Endothelial cell of umbilical vein (primary cell): ENCODE measurements at regions not wholly inside any gene's neighbourhood (a gene's known extent, or its start where the extent isn't known, plus 50 kb on each side); places are given as distances from the start of the nearest gene placed in this dataset.

ENCODE experiments used
- BruUV-seq: library from RNA; stranded (reverse); fragments of 400-500 nt; replicated peaks from 2 replicates; lab custom pipeline; 2021; lab: Mats Ljungman, UMichigan
- CTCF ChIA-PET: fragments of 300-600, 350-600 bp; sonication (Branson Sonifier 250); formaldehyde crosslinking; loops from one replicate; lab custom pipeline; 2021; ENCODE audit warnings: antibody characterized with exemption, inconsistent platforms; lab: Charles Lee
- POLR2A ChIA-PET: fragments of 300-600, 350-600 bp; sonication (Branson Sonifier 250); formaldehyde crosslinking; loops from one replicate; lab custom pipeline; 2021; ENCODE audit warnings: antibody characterized with exemption, inconsistent platforms; lab: Charles Lee
- DNase-seq: peaks from one replicate; pipeline ENCODE4 v3.0.0-alpha.2; 2011; ENCODE audit warnings: low read depth, low spot score
- FAIRE-seq: peaks from 2 replicates; lab custom pipeline; 2011; peaks lifted over from hg19 to GRCh38; lab: Jason Lieb, UNC
- H2AFZ ChIP-seq: 2 replicates; pipeline ENCODE4 v1.6.0; 2012; ENCODE audit warnings: low read depth, low read length, control low read depth, inconsistent platforms
- H3K27ac ChIP-seq: 2 replicates; pipeline ENCODE4 v1.5.1; 2011; ENCODE audit warnings: low read depth, mild to moderate bottlenecking, control low read depth, low read length, moderate library complexity; ENCODE audit not compliant: insufficient read depth
- H3K27me3 ChIP-seq, 2 experiments: 2 replicates each; pipeline versions ENCODE4 v1.6.0 to v1.6.1; 2011; ENCODE audit warnings: low read length in 2 of 2, mixed read lengths in 1 of 2; ENCODE audit not compliant: control insufficient read depth in 2 of 2, insufficient read depth in 2 of 2
- H3K36me3 ChIP-seq, 2 experiments: 2 replicates in 1 of 2; 3 replicates in 1 of 2; pipeline ENCODE4 v1.5.1; 2011; ENCODE audit warnings: low read length in 2 of 2, mild to moderate bottlenecking in 1 of 2, moderate library complexity in 1 of 2; ENCODE audit not compliant: control insufficient read depth in 2 of 2, insufficient read depth in 2 of 2; ENCODE audit errors: extremely low read depth in 1 of 2
- H3K4me1 ChIP-seq: 3 replicates; pipeline ENCODE4 v1.5.1; 2011; ENCODE audit warnings: mild to moderate bottlenecking, low read length; ENCODE audit not compliant: control insufficient read depth, insufficient read depth; ENCODE audit errors: extremely low read depth
- H3K4me2 ChIP-seq: 2 replicates; pipeline ENCODE4 v1.6.1; 2011; ENCODE audit warnings: low read length, control low read depth, mixed read lengths; ENCODE audit not compliant: insufficient read depth
- H3K4me3 ChIP-seq, 3 experiments: fragments of 200-600 bp in 1 of 3; sonication (generic), shearing (Covaris generic) in 1 of 3; replicated peaks in 1 of 3; 2 replicates each; pipeline ENCODE4 v1.5.1; 2011 to 2016; ENCODE audit warnings: control low read depth in 3 of 3, low read length in 3 of 3, mild to moderate bottlenecking in 2 of 3, inconsistent platforms in 1 of 3, low read depth in 1 of 3, moderate library complexity in 1 of 3; ENCODE audit not compliant: insufficient read depth in 1 of 3
- H3K79me2 ChIP-seq: 2 replicates; pipeline ENCODE4 v1.6.0; 2012; ENCODE audit warnings: low read length, inconsistent platforms; ENCODE audit not compliant: control insufficient read depth, insufficient read depth
- H3K9ac ChIP-seq: replicated peaks from 2 replicates; pipeline ENCODE3; 2011; ENCODE audit warnings: low read length, control low read depth; ENCODE audit not compliant: insufficient read depth; ENCODE audit errors: extremely low read depth
- H3K9me1 ChIP-seq: replicated peaks from 3 replicates; pipeline ENCODE4 v1.6.0; 2011; ENCODE audit warnings: mild to moderate bottlenecking, low read length; ENCODE audit not compliant: control insufficient read depth, insufficient read depth; ENCODE audit errors: extremely low read depth
- H3K9me3 ChIP-seq: replicated peaks from 2 replicates; pipeline ENCODE4 v1.5.1; 2012; ENCODE audit warnings: low read length, inconsistent platforms; ENCODE audit not compliant: control insufficient read depth, insufficient read depth
- H4K20me1 ChIP-seq: replicated peaks from 2 replicates; pipeline ENCODE3; 2011; ENCODE audit warnings: mild to moderate bottlenecking, low read length; ENCODE audit not compliant: control insufficient read depth, insufficient read depth; ENCODE audit errors: extremely low read depth
- CTCF ChIP-seq, 2 donors: IDR thresholded peaks; 1 replicate in 1 of 2; 2 replicates in 1 of 2; pipeline ENCODE4 v1.5.1; 2011; ENCODE audit warnings: low read length in 2 of 2, mild to moderate bottlenecking in 2 of 2, moderate library complexity in 2 of 2, control low read depth in 1 of 2, inconsistent platforms in 1 of 2, low read depth in 1 of 2; ENCODE audit not compliant: insufficient read depth in 1 of 2; ENCODE audit errors: extremely low read depth in 1 of 2
- EZH2 ChIP-seq: IDR thresholded peaks from 2 replicates; pipeline ENCODE4 v1.6.1; 2012; ENCODE audit warnings: borderline replicate concordance, low read depth, mild to moderate bottlenecking, moderate library complexity, low read length, inconsistent platforms; ENCODE audit not compliant: severe bottlenecking
- FOS ChIP-seq: IDR thresholded peaks from 2 replicates; pipeline ENCODE4 v1.6.1; 2011; ENCODE audit warnings: mild to moderate bottlenecking, low read length, moderate library complexity, borderline replicate concordance; ENCODE audit not compliant: insufficient read depth
- GATA2 ChIP-seq: IDR thresholded peaks from 2 replicates; pipeline ENCODE4 v1.7.0; 2011; ENCODE audit warnings: low read depth, mild to moderate bottlenecking, moderate library complexity, mixed read lengths, low read length; ENCODE audit not compliant: insufficient read length, insufficient read depth
- JUN ChIP-seq: IDR thresholded peaks from 2 replicates; pipeline ENCODE4 v1.6.1; 2011; ENCODE audit warnings: borderline replicate concordance, low read depth; ENCODE audit not compliant: insufficient read length, insufficient read depth
- MAX ChIP-seq: IDR thresholded peaks from 2 replicates; pipeline ENCODE4 v1.6.1; 2011; ENCODE audit not compliant: insufficient read depth, insufficient read length
- MYC ChIP-seq: IDR thresholded peaks from one replicate; pipeline ENCODE4 v1.6.1; 2011; ENCODE audit warnings: mild to moderate bottlenecking, low read depth, low read length
- POLR2A ChIP-seq: IDR thresholded peaks from 2 replicates; pipeline ENCODE4 v1.6.1; 2012; ENCODE audit warnings: low read depth, mild to moderate bottlenecking, control low read depth, low read length
- POLR2AphosphoS5 ChIP-seq: IDR thresholded peaks from 2 replicates; pipeline ENCODE4 v1.6.1; 2012; ENCODE audit warnings: low read depth, mild to moderate bottlenecking, control low read depth, low read length, moderate library complexity; ENCODE audit not compliant: insufficient read depth
- dilution Hi-C: fragments of 300-500 bp; cut with MboI; formaldehyde crosslinking; loops from one replicate; pipeline ENCODE4 v1.15.0; 2019; ENCODE audit warnings: low sequenced_read_pairs; ENCODE audit not compliant: extremely low pct_ligation_motif_present
- intact Hi-C: fragments of 100-400 bp; cut with micrococcal nuclease; formaldehyde crosslinking; loops from one replicate; pipeline ENCODE4 v1.10.0; 2022

GRCh38 chr16:64659866-64660265 lies 462.0 kb downstream of the CDH11 start:
- ChIA-PET CTCF (no interaction called here), POLR2A (no interaction called here)
- Histone ChIP-seq H3K27ac (no peak overlapping the region), H3K36me3 (no peaks in the 10 kb centered on the region), H3K9ac (no peak overlapping the region), H2AFZ (no peak overlapping the region), H3K4me2 (no peak overlapping the region), H3K4me3 (no peak overlapping the region), H3K27me3 (no peaks in the 10 kb centered on the region), H3K79me2 (no peaks in the 10 kb centered on the region), H3K9me3 (no peaks in the 10 kb centered on the region), H3K9me1 (no peaks in the 10 kb centered on the region), H4K20me1 (no peaks in the 10 kb centered on the region), H3K4me1 (no peaks in the 10 kb centered on the region)
- DNase-seq (no peak), FAIRE-seq (no peak)
- no peak for TF ChIP-seq GATA2
- BruUV-seq, result no TSS peak
- dilution Hi-C loops (no loop called here), intact Hi-C loops (no loop called here)

GRCh38 chr16:64657316-64658011 lies 464.4 kb downstream of the CDH11 start:
- no peaks in the 10 kb centered on the region for H3K9me1 ChIP-seq
- H3K4me3 ChIP-seq, result no peak overlapping the region
- H3K36me3 ChIP-seq, result no peaks in the 10 kb centered on the region
- TF ChIP-seq MYC (no peak), JUN (no peak), MAX (no peak), FOS (no peak), POLR2A (no peak), GATA2 (no peak), EZH2 (no peak), POLR2AphosphoS5 (no peak), CTCF (IDR thresholded peaks at IDR 0.05; ENCODE audit: extremely low read depth in 1 of 2, insufficient read depth in 1 of 2, low read depth in 1 of 2, low read length in 2 of 2) (no peak)
- FAIRE-seq, result no peak
- dilution Hi-C loops, result no loop called here
- ChIA-PET POLR2A (no interaction called here), CTCF (no interaction called here)
- H3K9ac ChIP-seq, result no peak overlapping the region
- H3K27me3 ChIP-seq, result no peaks in the 10 kb centered on the region
- DNase-seq, result no peak
- BruUV-seq, result no TSS peak
- H3K79me2 ChIP-seq, result no peaks in the 10 kb centered on the region
- H3K4me2 ChIP-seq, result no peak overlapping the region
- no peak overlapping the region for H2AFZ ChIP-seq
- no peaks in the 10 kb centered on the region for H4K20me1 ChIP-seq
- H3K4me1 ChIP-seq, result no peaks in the 10 kb centered on the region
- intact Hi-C loops, result no loop called here
- H3K27ac ChIP-seq, result no peak overlapping the region
- H3K9me3 ChIP-seq, result no peaks in the 10 kb centered on the region
